Duodenal mucosa (tissue), 2 donors: ENCODE measurements at regions not wholly inside any gene's neighbourhood (a gene's known extent, or its start where the extent isn't known, plus 50 kb on each side); places are given as distances from the start of the nearest gene placed in this dataset.

Source experiments
- H3K27ac ChIP-seq: one replicate; pipeline ENCODE4 v1.7.0; 2013; ENCODE audit warnings: low read depth, low read length
- H3K27me3 ChIP-seq, 2 donors: one replicate each; pipeline ENCODE4 v1.7.0; 2013; ENCODE audit warnings: low read length in 2 of 2, control low read depth in 1 of 2; ENCODE audit not compliant: insufficient read depth in 2 of 2, control insufficient read depth in 1 of 2
- H3K36me3 ChIP-seq, 2 donors: one replicate each; pipeline ENCODE4 v1.7.0; 2013; ENCODE audit warnings: low read length in 2 of 2, control low read depth in 1 of 2; ENCODE audit not compliant: insufficient read depth in 2 of 2, control insufficient read depth in 1 of 2
- H3K4me1 ChIP-seq, 2 donors: one replicate each; pipeline ENCODE4 v1.7.0; 2013; ENCODE audit warnings: low read length in 2 of 2, control low read depth in 1 of 2; ENCODE audit not compliant: insufficient read depth in 2 of 2, control insufficient read depth in 1 of 2
- H3K4me3 ChIP-seq, 2 donors: one replicate each; pipeline ENCODE4 v1.7.0; 2013; ENCODE audit warnings: low read length in 2 of 2, low read depth in 1 of 2
- H3K9ac ChIP-seq, 2 donors: one replicate each; pipeline ENCODE4 v1.7.0; 2013; ENCODE audit warnings: low read length in 2 of 2, low read depth in 1 of 2
- H3K9me3 ChIP-seq, 2 donors: one replicate each; pipeline ENCODE4 v1.7.0; 2013; ENCODE audit warnings: low read length in 2 of 2, control low read depth in 1 of 2; ENCODE audit not compliant: control insufficient read depth in 1 of 2

DNA sequence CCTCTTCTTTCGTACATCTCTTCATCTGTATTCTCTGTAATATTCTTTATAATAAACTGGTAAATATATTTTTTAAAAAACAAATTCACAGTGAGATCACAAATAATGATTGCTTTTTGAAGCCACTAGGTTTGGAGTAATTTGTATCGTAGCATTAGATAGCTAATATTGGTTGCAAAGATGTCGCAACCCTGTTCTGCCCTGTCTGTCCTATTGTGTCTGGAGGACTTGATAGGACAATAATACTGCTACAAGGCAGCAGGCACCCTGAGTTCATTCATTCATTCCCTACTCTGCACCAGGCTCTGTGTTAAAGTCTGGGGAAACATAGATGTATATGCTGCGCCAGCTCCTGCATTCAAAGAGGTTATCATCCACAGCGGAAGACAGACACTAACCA lies 206.7 kb upstream of the KLF4 start:
- Histone ChIP-seq H3K36me3 (no peaks in the 10 kb centered on the region), H3K9ac (no peak overlapping the region), H3K4me1 (no peaks in the 10 kb centered on the region), H3K9me3 (no peaks in the 10 kb centered on the region), H3K27ac (no peak overlapping the region), H3K4me3 (no peak overlapping the region), H3K27me3 (no peaks in the 10 kb centered on the region)

DNA sequence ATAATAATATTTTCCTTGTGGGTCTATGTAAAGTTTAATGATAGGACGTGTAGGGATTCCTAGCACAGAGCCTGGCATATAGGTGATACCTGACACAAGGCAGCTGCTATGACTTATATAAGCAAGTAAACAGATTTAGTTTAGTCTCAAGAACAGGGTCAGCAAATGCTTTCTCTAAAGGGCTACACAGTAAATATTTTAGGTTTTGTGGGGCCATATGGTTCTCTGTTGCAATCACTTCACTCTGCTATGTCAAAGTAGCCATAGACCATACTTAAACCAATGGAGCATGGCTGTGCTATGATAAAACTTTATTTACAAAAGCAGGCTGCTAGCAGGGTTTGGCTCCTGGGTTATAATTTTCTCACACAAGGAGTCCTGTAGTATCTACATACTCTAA lies 204.8 kb upstream of the KLF4 start:
- no peak overlapping the region for H3K4me3 ChIP-seq
- no peak overlapping the region for H3K27ac ChIP-seq

DNA sequence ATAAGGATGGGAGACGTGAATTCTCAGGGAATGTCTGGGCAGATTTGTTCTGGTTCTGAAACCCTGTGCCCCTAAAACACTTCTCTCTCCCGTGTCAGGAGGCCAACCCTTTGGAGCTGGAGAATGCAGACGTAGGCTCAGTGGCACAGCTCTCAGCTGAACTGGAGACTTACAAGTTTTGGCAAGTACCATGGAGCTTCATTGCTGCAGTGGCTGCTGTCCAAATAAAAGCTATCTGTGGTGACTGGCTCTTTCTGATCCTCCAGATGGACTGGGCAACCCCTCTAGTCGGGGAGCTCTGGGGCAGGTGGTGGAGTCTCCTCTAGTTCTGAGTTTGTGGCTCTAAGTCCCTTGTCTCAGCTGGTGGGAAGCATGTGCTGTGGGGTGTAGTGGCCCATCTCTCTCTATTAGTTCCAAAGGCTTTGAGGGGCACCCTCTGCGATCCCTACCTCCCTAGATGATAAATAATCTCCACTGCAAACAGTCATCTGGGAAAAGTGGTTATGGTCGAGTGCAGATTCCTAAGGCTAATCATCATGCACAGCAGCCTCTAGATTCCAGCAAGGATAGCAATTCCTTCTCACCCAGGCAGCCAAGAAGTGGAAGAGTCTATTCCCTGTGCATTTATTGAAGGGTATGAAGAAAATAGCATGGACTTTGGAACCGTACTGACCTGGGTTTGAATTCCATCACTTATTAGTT lies 204.2 kb upstream of the KLF4 start:
- H3K9me3 ChIP-seq: peaks cover 0 to 8% of the 10 kb centered on the region in 2 donors
- H3K36me3 ChIP-seq: no peaks in the 10 kb centered on the region
- no peak overlapping the region for H3K4me3 ChIP-seq
- no peak overlapping the region for H3K27ac ChIP-seq
- H3K4me1 ChIP-seq: no peaks in the 10 kb centered on the region
- H3K9ac ChIP-seq: no peak overlapping the region
- H3K27me3 ChIP-seq: no peaks in the 10 kb centered on the region

More for the DNA sequence above, 204.8 kb upstream of the KLF4 start:
- Histone ChIP-seq H3K9me3 (peaks cover 0 to 4% of the 10 kb centered on the region in 2 donors), H3K9ac (no peak overlapping the region), H3K36me3 (no peaks in the 10 kb centered on the region), H3K27me3 (no peaks in the 10 kb centered on the region), H3K4me1 (no peaks in the 10 kb centered on the region)

- no peaks in the 10 kb centered on the region for H3K27me3 ChIP-seq
- H3K27ac ChIP-seq: no peak overlapping the region
- no peaks in the 10 kb centered on the region for H3K4me1 ChIP-seq
- no peak overlapping the region for H3K4me3 ChIP-seq
- no peaks in the 10 kb centered on the region for H3K36me3 ChIP-seq
- H3K9me3 ChIP-seq: peaks cover 0 to 8% of the 10 kb centered on the region in 2 donors
- no peak overlapping the region for H3K9ac ChIP-seq
These were observed 202.1 kb upstream of the KLF4 start for GRCh38 chr9:107691664-107692063.

- Histone ChIP-seq H3K4me3 (no peak overlapping the region), H3K9ac (no peak overlapping the region), H3K36me3 (no peaks in the 10 kb centered on the region), H3K27me3 (no peaks in the 10 kb centered on the region), H3K27ac (no peak overlapping the region), H3K9me3 (peaks cover 0 to 8% of the 10 kb centered on the region in 2 donors), H3K4me1 (no peaks in the 10 kb centered on the region)
These were observed 200.5 kb upstream of the KLF4 start for GRCh38 chr9:107690021-107690420.

GRCh38 chr9:107688728-107689127 lies 199.2 kb upstream of the KLF4 start:
- Histone ChIP-seq H3K36me3 (no peaks in the 10 kb centered on the region), H3K9ac (no peak overlapping the region)

GRCh38 chr9:107685901-107686300 lies 196.3 kb upstream of the KLF4 start:
- no peak overlapping the region for H3K9ac ChIP-seq
- no peaks in the 10 kb centered on the region for H3K27me3 ChIP-seq
- H3K4me3 ChIP-seq: no peak overlapping the region
- H3K4me1 ChIP-seq: peaks cover 10 to 15% of the 10 kb centered on the region in 2 donors
- H3K27ac ChIP-seq: no peak overlapping the region
- H3K9me3 ChIP-seq: peaks cover 0 to 8% of the 10 kb centered on the region in 2 donors
- no peaks in the 10 kb centered on the region for H3K36me3 ChIP-seq

More at GRCh38 chr9:107688728-107689127, 199.2 kb upstream of the KLF4 start:
- H3K27me3 ChIP-seq: no peaks in the 10 kb centered on the region
- H3K27ac ChIP-seq: no peak overlapping the region
- peaks cover 3 to 6% of the 10 kb centered on the region in 2 donors for H3K4me1 ChIP-seq
- peaks cover 0 to 8% of the 10 kb centered on the region in 2 donors for H3K9me3 ChIP-seq
- H3K4me3 ChIP-seq: no peak overlapping the region

DNA sequence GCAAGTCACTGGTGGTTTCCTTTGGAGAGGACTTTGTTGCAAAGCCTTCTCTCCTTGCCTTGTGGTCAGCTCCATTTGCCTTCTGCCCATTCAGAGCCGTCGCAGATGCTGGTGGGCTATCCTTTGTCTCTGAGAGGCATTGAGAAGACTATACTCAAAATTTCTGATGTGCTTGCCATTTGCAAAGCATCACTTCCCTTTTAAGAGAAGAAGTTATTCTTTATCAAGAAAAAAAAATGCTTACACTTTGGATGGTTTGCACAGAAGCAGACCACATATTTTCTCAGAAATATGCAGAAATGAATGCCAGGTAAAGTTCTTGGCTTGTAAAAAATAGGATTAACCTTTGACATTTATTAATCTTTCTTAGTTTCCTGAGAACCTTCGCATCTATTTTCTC lies 195.8 kb upstream of the KLF4 start:
- no peak overlapping the region for H3K4me3 ChIP-seq
- no peaks in the 10 kb centered on the region for H3K27me3 ChIP-seq
- no peak overlapping the region for H3K27ac ChIP-seq
- H3K9me3 ChIP-seq: peaks cover 0 to 8% of the 10 kb centered on the region in 2 donors
- H3K36me3 ChIP-seq: no peaks in the 10 kb centered on the region
- H3K9ac ChIP-seq: no peak overlapping the region
- peaks cover 10 to 15% of the 10 kb centered on the region in 2 donors for H3K4me1 ChIP-seq

GRCh38 chr9:107684224-107684623 lies 194.7 kb upstream of the KLF4 start:
- Histone ChIP-seq H3K36me3 (no peaks in the 10 kb centered on the region), H3K4me1 (peaks cover 10 to 15% of the 10 kb centered on the region in 2 donors), H3K9me3 (peaks cover 0 to 2% of the 10 kb centered on the region in 2 donors), H3K27me3 (no peaks in the 10 kb centered on the region), H3K9ac (no peak overlapping the region), H3K4me3 (no peak overlapping the region), H3K27ac (no peak overlapping the region)

DNA sequence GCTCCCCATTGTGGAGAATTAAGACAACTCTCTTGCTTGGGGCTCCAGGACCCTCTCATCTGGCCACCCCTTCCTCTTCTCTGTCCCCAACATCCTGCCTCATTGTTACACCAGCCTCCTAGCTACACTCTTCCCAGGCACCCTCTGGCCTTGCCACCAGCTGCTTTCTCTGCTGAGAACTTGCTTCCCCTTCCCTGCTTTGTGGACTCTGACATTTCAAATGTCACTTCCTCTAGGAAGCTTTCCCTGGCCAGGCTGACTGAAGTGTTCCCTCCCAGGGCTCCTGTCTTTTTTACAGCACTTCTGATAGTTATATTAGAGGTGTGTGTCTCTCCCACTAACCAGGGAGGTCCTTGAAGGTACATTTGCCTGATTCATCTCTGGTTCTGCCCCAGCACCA lies 194.0 kb upstream of the KLF4 start:
- H3K36me3 ChIP-seq: no peaks in the 10 kb centered on the region
- H3K4me1 ChIP-seq: peaks cover 10 to 15% of the 10 kb centered on the region in 2 donors
- H3K9me3 ChIP-seq: no peaks in the 10 kb centered on the region
- H3K4me3 ChIP-seq: peak overlapping the region in 1 of 2 donors; percentile 17
- H3K27ac ChIP-seq: no peak overlapping the region
- no peaks in the 10 kb centered on the region for H3K27me3 ChIP-seq
- no peak overlapping the region for H3K9ac ChIP-seq
